OCI-LY3 (cell line): ENCODE measurements at regions not wholly inside any gene's neighbourhood (a gene's known extent, or its start where the extent isn't known, plus 50 kb on each side); places are given as distances from the start of the nearest gene placed in this dataset.

Source experiments
- H2AFZ ChIP-seq: fragments of 200-600, 300-600 bp; shearing (Covaris generic); 2 replicates; pipeline ENCODE4 v1.6.0; 2014; ENCODE audit warnings: antibody characterized with exemption, low read depth, low read length
- H3K27ac ChIP-seq: fragments of 200-600, 300-600 bp; sonication (generic); 2 replicates; pipeline ENCODE4 v1.5.1; 2014; ENCODE audit warnings: mild to moderate bottlenecking, low read length, moderate library complexity, mixed read lengths
- H3K27me3 ChIP-seq: fragments of 200-600, 300-600 bp; sonication (generic); 2 replicates; pipeline ENCODE4 v1.6.1; 2014; ENCODE audit warnings: low read depth, low read length, mixed read lengths
- H3K36me3 ChIP-seq: fragments of 200-600, 300-600 bp; sonication (generic); replicated peaks from 2 replicates; pipeline ENCODE3; 2014; ENCODE audit warnings: low read depth, low read length, mixed read lengths
- H3K4me1 ChIP-seq: fragments of 300-600, 200-600 bp; sonication (generic); 2 replicates; pipeline ENCODE4 v1.6.1; 2014; ENCODE audit warnings: low read length, mixed read lengths
- H3K4me2 ChIP-seq: fragments of 200-600, 300-600 bp; sonication (generic); 2 replicates; pipeline ENCODE4 v1.6.1; 2014; ENCODE audit warnings: low read length, mixed read lengths
- H3K4me3 ChIP-seq: fragments of 300-600, 200-600 bp; sonication (generic); 2 replicates; pipeline ENCODE4 v1.5.1; 2014; ENCODE audit warnings: antibody characterized with exemption, mild to moderate bottlenecking, low read length, moderate library complexity
- H3K79me2 ChIP-seq: fragments of 300-600, 200-600 bp; shearing (Covaris generic); 2 replicates; pipeline ENCODE4 v1.6.1; 2014; ENCODE audit warnings: mild to moderate bottlenecking, low read length, mixed read lengths
- H3K9ac ChIP-seq: fragments of 300-600, 200-600 bp; shearing (Covaris generic); 2 replicates; pipeline ENCODE4 v1.6.0; 2014; ENCODE audit warnings: mild to moderate bottlenecking, low read length, moderate library complexity
- H3K9me3 ChIP-seq: fragments of 200-600, 300-600 bp; shearing (Covaris generic); 2 replicates; pipeline ENCODE4 v1.6.1; 2014; ENCODE audit warnings: low read length, mixed read lengths; ENCODE audit not compliant: insufficient read depth
- H4K20me1 ChIP-seq: fragments of 200-600, 300-600 bp; sonication (generic); 2 replicates; pipeline ENCODE4 v1.6.1; 2016; ENCODE audit warnings: low read length, mixed read lengths; ENCODE audit not compliant: insufficient read depth
- EZH2phosphoT487 ChIP-seq: fragments of 200-600 bp; shearing (Covaris generic); IDR thresholded peaks from 2 replicates; pipeline ENCODE4 v1.6.1; 2018; ENCODE audit warnings: antibody characterized with exemption, mixed run types, low read depth
- TF ChIP-seq, protein P1 (sequence below): fragments of 200-600, 300-600 bp; sonication (generic); IDR thresholded peaks from 2 replicates; pipeline ENCODE4 v1.5.1; 2014; ENCODE audit warnings: antibody characterized with exemption, low read length, low read depth

DNA sequence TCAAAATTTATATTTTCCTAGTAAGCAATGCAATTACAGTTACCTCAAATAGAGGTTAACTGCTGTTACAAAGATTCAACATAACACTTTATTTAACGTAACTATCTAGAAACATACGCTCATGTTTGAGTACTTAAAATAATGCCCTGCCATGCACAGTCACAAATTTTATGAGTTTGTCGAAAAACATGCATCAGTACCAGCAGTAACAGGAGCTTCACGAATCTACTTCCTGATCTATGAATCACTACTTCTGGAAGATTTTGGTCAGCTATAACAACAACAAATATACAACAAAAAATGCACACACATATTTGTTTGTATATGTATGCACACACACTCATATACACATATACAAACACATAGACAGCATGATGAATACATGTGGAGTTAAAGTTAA is 881.8 kb downstream of the FSCB start:
- Histone ChIP-seq H3K27me3 (no peaks in the 10 kb centered on the region), H4K20me1 (no peaks in the 10 kb centered on the region), H2AFZ (no peak overlapping the region), H3K27ac (no peak overlapping the region), H3K9me3 (no peaks in the 10 kb centered on the region), H3K4me1 (no peaks in the 10 kb centered on the region), H3K79me2 (no peaks in the 10 kb centered on the region), H3K4me3 (no peak overlapping the region), H3K4me2 (no peak overlapping the region), H3K9ac (no peak overlapping the region), H3K36me3 (no peaks in the 10 kb centered on the region)
- no peak for TF ChIP-seq EZH2phosphoT487
- TF ChIP-seq, protein P1, sequence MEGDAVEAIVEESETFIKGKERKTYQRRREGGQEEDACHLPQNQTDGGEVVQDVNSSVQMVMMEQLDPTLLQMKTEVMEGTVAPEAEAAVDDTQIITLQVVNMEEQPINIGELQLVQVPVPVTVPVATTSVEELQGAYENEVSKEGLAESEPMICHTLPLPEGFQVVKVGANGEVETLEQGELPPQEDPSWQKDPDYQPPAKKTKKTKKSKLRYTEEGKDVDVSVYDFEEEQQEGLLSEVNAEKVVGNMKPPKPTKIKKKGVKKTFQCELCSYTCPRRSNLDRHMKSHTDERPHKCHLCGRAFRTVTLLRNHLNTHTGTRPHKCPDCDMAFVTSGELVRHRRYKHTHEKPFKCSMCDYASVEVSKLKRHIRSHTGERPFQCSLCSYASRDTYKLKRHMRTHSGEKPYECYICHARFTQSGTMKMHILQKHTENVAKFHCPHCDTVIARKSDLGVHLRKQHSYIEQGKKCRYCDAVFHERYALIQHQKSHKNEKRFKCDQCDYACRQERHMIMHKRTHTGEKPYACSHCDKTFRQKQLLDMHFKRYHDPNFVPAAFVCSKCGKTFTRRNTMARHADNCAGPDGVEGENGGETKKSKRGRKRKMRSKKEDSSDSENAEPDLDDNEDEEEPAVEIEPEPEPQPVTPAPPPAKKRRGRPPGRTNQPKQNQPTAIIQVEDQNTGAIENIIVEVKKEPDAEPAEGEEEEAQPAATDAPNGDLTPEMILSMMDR, result no peak

DNA sequence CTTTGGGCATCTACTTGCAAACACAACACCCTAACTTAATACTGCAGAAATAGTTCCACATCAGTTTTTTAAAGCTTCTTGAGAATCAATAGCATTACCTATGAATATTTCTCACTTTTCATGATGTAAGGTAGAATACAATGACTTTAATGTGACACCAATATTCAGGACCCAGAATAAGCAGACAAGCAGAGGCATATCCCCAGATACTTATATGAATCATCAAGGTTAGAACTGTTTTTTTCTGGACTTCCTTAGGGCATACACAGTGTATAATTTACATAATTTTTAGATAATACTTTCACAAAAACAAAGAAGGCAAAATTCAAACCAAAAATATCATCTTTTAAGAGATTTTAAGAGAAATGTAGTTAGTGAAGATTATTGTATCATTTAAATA is 885.8 kb downstream of the FSCB start:
- TF ChIP-seq EZH2phosphoT487, result no peak
- TF ChIP-seq, protein P1, result no peak
- Histone ChIP-seq H3K4me1 (no peaks in the 10 kb centered on the region), H3K9me3 (no peaks in the 10 kb centered on the region), H2AFZ (no peak overlapping the region), H3K36me3 (no peaks in the 10 kb centered on the region), H4K20me1 (no peaks in the 10 kb centered on the region), H3K27ac (no peak overlapping the region), H3K27me3 (no peaks in the 10 kb centered on the region), H3K9ac (no peak overlapping the region), H3K79me2 (no peaks in the 10 kb centered on the region), H3K4me2 (no peak overlapping the region), H3K4me3 (no peak overlapping the region)

DNA sequence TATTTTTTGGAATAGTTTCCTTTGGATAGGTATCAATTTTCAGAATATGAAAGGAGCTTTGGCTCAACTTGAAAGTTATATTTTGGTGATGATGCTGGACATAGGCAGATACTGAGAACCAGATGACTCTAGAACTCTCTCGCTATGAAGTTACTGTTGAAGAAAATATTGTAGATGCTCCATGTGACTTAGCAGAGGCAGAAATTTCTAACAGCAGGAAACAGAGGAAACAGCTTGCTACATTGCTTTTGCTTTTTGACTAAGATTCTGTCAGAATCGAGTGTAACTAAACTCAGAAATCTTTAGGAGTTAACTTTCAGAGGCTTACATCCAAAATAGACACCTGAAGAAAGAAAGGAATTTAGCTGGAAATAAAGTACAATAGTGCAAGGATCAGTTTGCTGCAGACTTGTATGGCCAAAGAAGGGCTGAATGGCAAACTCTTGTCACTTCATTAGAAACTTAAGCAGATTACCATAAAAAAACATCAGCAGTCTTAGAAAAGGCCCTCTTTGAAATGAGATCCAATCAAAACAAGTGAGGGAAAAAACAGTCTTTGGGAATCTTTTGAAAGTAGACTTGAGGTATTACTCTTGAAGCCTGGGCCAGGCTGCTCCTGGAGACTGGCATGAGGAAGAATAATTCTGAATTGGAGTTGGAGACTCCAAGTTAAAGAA is 911.8 kb downstream of the FSCB start:
- Histone ChIP-seq H3K9me3 (no peaks in the 10 kb centered on the region), H3K27ac (no peak overlapping the region), H3K79me2 (no peaks in the 10 kb centered on the region), H3K9ac (no peak overlapping the region), H3K27me3 (no peaks in the 10 kb centered on the region), H3K4me2 (no peak overlapping the region), H3K4me1 (0 out of 2 replicates have a peak, but pooled peaks cover 6% of the 10 kb centered on the region), H2AFZ (no peak overlapping the region), H3K4me3 (no peak overlapping the region), H4K20me1 (no peaks in the 10 kb centered on the region), H3K36me3 (no peaks in the 10 kb centered on the region)
- TF ChIP-seq EZH2phosphoT487, result no peak
- TF ChIP-seq, protein P1, result no peak

DNA sequence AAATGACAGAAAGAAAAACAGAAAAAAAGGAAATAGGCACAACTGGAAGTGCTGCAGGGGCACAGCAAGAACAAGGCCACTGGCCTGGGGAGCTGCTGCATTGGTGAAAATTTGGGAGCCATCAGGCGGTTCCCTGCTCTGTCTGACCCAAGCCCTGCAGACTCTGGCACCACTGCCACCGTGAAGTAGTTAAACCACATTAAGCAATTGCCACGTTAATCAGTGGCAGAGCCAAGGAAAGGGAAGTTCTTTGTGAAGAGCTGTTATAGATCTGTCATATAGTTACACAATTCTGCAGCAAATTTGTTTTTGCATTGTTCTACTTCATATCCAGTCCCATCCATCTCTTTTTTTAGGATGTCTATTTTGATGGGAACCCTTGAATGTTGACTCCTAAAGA is 915.3 kb downstream of the FSCB start:
- Histone ChIP-seq H3K27ac (no peak overlapping the region), H3K27me3 (no peaks in the 10 kb centered on the region), H3K79me2 (no peaks in the 10 kb centered on the region), H2AFZ (peak overlapping the region; percentile 92), H3K4me2 (peak overlapping the region; percentile 47), H3K9ac (0 out of 2 replicates have a peak overlapping the region, but pooled peaks have one; percentile 20), H3K4me1 (0 out of 2 replicates have a peak, but pooled peaks cover 6% of the 10 kb centered on the region), H3K4me3 (peak overlapping the region; percentile 52), H3K9me3 (no peaks in the 10 kb centered on the region), H4K20me1 (no peaks in the 10 kb centered on the region), H3K36me3 (no peaks in the 10 kb centered on the region)
- TF ChIP-seq EZH2phosphoT487, result no peak
- TF ChIP-seq, protein P1, result no peak
